ENCODE measurements at regions not wholly inside any gene's neighbourhood (a gene's known extent, or its start where the extent isn't known, plus 50 kb on each side); places are given as distances from the start of the nearest gene placed in this dataset.
"Not testable (repeated sequence)": the region's sequence is repeated elsewhere in the genome, so short reads cannot be mapped to it uniquely, and the experiment has no call there.

DNA sequence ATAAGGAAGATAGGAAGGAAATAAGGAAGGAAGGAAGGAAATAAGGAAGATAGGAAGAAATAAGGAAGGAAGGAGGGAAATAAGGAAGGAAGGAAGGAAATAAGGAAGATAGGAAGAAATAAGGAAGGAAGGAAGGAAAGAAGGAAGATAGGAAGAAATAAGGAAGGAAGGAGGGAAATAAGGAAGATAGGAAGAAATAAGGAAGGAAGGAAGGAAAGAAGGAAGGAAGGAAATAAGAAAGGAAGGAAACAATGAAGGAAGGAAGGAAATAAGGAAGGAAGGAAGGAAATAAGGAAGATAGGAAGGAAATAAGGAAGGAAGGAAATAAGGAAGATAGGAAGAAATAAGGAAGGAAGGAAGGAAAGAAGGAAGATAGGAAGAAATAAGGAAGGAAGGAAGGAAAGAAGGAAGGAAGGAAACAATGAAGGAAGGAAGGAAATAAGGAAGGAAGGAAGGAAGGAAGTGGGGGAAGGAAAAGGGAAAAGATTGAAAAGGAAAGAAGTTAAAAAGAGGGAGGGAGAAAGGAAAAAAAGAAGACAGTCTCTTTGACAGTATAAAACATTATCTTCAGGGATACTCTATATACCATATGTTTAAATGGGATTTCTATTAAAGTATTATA is 227.1 kb downstream of the SP3 start:
- H3K4me1 Mint-ChIP-seq; CTCF ChIA-PET; POLR2A ChIA-PET; H3K36me3 Mint-ChIP-seq; ATAC-seq; H3K27ac Mint-ChIP-seq; H3K4me3 Mint-ChIP-seq; H3K27me3 Mint-ChIP-seq (ENCODE audit: low read depth); H3K9me3 Mint-ChIP-seq; DNase-seq (ENCODE audit: low spot score): not testable (repeated sequence)
- TF ChIP-seq ZNF512 (CRISPR knock-in tag; IDR thresholded peaks at IDR 0.05; ENCODE audit: borderline replicate concordance) = peak; percentile 58; the same call in 1 of the 2 replicates

GRCh38 chr2:173739006-173739405 is 226.2 kb downstream of the SP3 start:
- H3K4me1 Mint-ChIP-seq = no peaks in the 10 kb centered on the region
- ATAC-seq (no peak), DNase-seq (ENCODE audit: low spot score) (no peak)
- no peak for TF ChIP-seq ZNF263 (CRISPR knock-in tag; IDR thresholded peaks at IDR 0.05; ENCODE audit: low read depth)
- no peak for TF ChIP-seq ZNF232 (CRISPR knock-in tag; IDR thresholded peaks at IDR 0.05)
- TF ChIP-seq, protein P1, sequence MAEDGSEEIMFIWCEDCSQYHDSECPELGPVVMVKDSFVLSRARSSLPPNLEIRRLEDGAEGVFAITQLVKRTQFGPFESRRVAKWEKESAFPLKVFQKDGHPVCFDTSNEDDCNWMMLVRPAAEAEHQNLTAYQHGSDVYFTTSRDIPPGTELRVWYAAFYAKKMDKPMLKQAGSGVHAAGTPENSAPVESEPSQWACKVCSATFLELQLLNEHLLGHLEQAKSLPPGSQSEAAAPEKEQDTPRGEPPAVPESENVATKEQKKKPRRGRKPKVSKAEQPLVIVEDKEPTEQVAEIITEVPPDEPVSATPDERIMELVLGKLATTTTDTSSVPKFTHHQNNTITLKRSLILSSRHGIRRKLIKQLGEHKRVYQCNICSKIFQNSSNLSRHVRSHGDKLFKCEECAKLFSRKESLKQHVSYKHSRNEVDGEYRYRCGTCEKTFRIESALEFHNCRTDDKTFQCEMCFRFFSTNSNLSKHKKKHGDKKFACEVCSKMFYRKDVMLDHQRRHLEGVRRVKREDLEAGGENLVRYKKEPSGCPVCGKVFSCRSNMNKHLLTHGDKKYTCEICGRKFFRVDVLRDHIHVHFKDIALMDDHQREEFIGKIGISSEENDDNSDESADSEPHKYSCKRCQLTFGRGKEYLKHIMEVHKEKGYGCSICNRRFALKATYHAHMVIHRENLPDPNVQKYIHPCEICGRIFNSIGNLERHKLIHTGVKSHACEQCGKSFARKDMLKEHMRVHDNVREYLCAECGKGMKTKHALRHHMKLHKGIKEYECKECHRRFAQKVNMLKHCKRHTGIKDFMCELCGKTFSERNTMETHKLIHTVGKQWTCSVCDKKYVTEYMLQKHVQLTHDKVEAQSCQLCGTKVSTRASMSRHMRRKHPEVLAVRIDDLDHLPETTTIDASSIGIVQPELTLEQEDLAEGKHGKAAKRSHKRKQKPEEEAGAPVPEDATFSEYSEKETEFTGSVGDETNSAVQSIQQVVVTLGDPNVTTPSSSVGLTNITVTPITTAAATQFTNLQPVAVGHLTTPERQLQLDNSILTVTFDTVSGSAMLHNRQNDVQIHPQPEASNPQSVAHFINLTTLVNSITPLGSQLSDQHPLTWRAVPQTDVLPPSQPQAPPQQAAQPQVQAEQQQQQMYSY (CRISPR knock-in tag; IDR thresholded peaks at IDR 0.05) = no peak
- TF ChIP-seq, protein P2, sequence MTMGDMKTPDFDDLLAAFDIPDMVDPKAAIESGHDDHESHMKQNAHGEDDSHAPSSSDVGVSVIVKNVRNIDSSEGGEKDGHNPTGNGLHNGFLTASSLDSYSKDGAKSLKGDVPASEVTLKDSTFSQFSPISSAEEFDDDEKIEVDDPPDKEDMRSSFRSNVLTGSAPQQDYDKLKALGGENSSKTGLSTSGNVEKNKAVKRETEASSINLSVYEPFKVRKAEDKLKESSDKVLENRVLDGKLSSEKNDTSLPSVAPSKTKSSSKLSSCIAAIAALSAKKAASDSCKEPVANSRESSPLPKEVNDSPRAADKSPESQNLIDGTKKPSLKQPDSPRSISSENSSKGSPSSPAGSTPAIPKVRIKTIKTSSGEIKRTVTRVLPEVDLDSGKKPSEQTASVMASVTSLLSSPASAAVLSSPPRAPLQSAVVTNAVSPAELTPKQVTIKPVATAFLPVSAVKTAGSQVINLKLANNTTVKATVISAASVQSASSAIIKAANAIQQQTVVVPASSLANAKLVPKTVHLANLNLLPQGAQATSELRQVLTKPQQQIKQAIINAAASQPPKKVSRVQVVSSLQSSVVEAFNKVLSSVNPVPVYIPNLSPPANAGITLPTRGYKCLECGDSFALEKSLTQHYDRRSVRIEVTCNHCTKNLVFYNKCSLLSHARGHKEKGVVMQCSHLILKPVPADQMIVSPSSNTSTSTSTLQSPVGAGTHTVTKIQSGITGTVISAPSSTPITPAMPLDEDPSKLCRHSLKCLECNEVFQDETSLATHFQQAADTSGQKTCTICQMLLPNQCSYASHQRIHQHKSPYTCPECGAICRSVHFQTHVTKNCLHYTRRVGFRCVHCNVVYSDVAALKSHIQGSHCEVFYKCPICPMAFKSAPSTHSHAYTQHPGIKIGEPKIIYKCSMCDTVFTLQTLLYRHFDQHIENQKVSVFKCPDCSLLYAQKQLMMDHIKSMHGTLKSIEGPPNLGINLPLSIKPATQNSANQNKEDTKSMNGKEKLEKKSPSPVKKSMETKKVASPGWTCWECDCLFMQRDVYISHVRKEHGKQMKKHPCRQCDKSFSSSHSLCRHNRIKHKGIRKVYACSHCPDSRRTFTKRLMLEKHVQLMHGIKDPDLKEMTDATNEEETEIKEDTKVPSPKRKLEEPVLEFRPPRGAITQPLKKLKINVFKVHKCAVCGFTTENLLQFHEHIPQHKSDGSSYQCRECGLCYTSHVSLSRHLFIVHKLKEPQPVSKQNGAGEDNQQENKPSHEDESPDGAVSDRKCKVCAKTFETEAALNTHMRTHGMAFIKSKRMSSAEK (CRISPR knock-in tag; IDR thresholded peaks at IDR 0.05; ENCODE audit: borderline replicate concordance) = no peak
- TF ChIP-seq ZBTB21 (CRISPR knock-in tag; IDR thresholded peaks at IDR 0.05; ENCODE audit: borderline replicate concordance) = no peak
- TF ChIP-seq CREB1 (CRISPR knock-in tag; IDR thresholded peaks at IDR 0.05) = no peak
- TF ChIP-seq SP1 (CRISPR knock-in tag; conservative IDR thresholded peaks at IDR 0.05) = no peak
- no peak for TF ChIP-seq USF2 (CRISPR knock-in tag; IDR thresholded peaks at IDR 0.05)
- TF ChIP-seq, protein P3, sequence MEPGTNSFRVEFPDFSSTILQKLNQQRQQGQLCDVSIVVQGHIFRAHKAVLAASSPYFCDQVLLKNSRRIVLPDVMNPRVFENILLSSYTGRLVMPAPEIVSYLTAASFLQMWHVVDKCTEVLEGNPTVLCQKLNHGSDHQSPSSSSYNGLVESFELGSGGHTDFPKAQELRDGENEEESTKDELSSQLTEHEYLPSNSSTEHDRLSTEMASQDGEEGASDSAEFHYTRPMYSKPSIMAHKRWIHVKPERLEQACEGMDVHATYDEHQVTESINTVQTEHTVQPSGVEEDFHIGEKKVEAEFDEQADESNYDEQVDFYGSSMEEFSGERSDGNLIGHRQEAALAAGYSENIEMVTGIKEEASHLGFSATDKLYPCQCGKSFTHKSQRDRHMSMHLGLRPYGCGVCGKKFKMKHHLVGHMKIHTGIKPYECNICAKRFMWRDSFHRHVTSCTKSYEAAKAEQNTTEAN (CRISPR knock-in tag; IDR thresholded peaks at IDR 0.05) = no peak
- TF ChIP-seq MXD4 (CRISPR knock-in tag; IDR thresholded peaks at IDR 0.05; ENCODE audit: borderline replicate concordance) = no peak
- TF ChIP-seq, protein P4, sequence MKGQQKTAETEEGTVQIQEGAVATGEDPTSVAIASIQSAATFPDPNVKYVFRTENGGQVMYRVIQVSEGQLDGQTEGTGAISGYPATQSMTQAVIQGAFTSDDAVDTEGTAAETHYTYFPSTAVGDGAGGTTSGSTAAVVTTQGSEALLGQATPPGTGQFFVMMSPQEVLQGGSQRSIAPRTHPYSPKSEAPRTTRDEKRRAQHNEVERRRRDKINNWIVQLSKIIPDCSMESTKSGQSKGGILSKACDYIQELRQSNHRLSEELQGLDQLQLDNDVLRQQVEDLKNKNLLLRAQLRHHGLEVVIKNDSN (CRISPR knock-in tag; IDR thresholded peaks at IDR 0.05) = no peak
- H3K27me3 Mint-ChIP-seq (ENCODE audit: low read depth) = no peaks in the 10 kb centered on the region; the same call in 1 of the 2 replicates
- POLR2A ChIA-PET = no interaction called here
- H3K4me3 Mint-ChIP-seq = no peak overlapping the region
- peaks cover 3% of the 10 kb centered on the region for H3K36me3 Mint-ChIP-seq
- H3K27ac Mint-ChIP-seq = no peak overlapping the region
- H3K9me3 Mint-ChIP-seq = peaks cover 5% of the 10 kb centered on the region
- CTCF ChIA-PET = no interaction called here

Measured in WTC11 (cell line).